ENCODE measurements at regions not wholly inside any gene's neighbourhood (a gene's known extent, or its start where the extent isn't known, plus 50 kb on each side); places are given as distances from the start of the nearest gene placed in this dataset.

DNA sequence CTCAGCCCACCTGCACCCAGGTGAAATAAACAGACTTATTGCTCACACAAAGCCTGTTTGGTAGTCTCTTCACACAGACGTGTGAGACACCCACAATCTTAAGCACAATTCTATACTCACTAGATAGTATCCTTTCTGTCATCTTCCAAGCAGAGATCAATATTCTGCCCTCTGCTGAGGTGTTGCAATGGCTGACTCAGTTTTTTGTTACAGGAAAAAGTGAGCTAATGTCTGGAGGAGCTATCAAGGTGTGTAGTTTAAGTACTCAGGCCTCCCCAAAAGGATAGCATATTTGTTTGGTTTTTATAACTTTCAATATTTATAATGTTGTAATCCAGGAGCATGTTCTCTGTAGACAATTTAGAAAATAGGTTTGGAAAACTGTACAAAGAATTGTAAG is 775.2 kb upstream of the POU3F4 start:
- TF ChIP-seq RAD21 (IDR thresholded peaks at IDR 0.05; ENCODE audit: low read length): no peak
- TF ChIP-seq EP300 (IDR thresholded peaks at IDR 0.05; ENCODE audit: borderline replicate concordance in 1 of 2, low read depth in 1 of 2, low read length in 1 of 2): no peak
- TF ChIP-seq, protein P1, sequence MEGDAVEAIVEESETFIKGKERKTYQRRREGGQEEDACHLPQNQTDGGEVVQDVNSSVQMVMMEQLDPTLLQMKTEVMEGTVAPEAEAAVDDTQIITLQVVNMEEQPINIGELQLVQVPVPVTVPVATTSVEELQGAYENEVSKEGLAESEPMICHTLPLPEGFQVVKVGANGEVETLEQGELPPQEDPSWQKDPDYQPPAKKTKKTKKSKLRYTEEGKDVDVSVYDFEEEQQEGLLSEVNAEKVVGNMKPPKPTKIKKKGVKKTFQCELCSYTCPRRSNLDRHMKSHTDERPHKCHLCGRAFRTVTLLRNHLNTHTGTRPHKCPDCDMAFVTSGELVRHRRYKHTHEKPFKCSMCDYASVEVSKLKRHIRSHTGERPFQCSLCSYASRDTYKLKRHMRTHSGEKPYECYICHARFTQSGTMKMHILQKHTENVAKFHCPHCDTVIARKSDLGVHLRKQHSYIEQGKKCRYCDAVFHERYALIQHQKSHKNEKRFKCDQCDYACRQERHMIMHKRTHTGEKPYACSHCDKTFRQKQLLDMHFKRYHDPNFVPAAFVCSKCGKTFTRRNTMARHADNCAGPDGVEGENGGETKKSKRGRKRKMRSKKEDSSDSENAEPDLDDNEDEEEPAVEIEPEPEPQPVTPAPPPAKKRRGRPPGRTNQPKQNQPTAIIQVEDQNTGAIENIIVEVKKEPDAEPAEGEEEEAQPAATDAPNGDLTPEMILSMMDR (IDR thresholded peaks at IDR 0.05): no peak
- TF ChIP-seq, protein P2, sequence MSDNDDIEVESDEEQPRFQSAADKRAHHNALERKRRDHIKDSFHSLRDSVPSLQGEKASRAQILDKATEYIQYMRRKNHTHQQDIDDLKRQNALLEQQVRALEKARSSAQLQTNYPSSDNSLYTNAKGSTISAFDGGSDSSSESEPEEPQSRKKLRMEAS (IDR thresholded peaks at IDR 0.05; ENCODE audit: low read depth): no peak
- no peak for TF ChIP-seq NFIC (IDR thresholded peaks at IDR 0.05; ENCODE audit: borderline replicate concordance)
- no peak for TF ChIP-seq GABPA (IDR thresholded peaks at IDR 0.05; ENCODE audit: low read depth)
- no peak for TF ChIP-seq JUND (IDR thresholded peaks at IDR 0.05)
- TF ChIP-seq POLR2AphosphoS5 (IDR thresholded peaks at IDR 0.05; ENCODE audit: low read depth, low read length): no peak
- no peak for TF ChIP-seq CHD2 (IDR thresholded peaks at IDR 0.05; ENCODE audit: low read length, partially characterized antibody)
- TF ChIP-seq REST (IDR thresholded peaks at IDR 0.05; ENCODE audit: low read depth, low read length): no peak
- TF ChIP-seq TAF1 (IDR thresholded peaks at IDR 0.05; ENCODE audit: borderline replicate concordance, low read depth, low read length): no peak
- no peak for TF ChIP-seq EZH2phosphoT487 (IDR thresholded peaks at IDR 0.05; ENCODE audit: borderline replicate concordance, low read depth)
- TF ChIP-seq SIN3A (IDR thresholded peaks at IDR 0.05; ENCODE audit: borderline replicate concordance, low read depth, low read length): no peak

Measured in SK-N-SH (cell line).